Glomerular endothelial cell (primary cell): ENCODE measurements at regions not wholly inside any gene's neighbourhood (a gene's known extent, or its start where the extent isn't known, plus 50 kb on each side); places are given as distances from the start of the nearest gene placed in this dataset.
"Not testable (repeated sequence)": the region's sequence is repeated elsewhere in the genome, so short reads cannot be mapped to it uniquely, and the experiment has no call there.

Source experiments
- DNase-seq: peaks from one replicate; pipeline ENCODE4 v3.0.0-alpha.2; 2011; ENCODE audit warnings: low read depth, low spot score; ENCODE audit errors: extremely low read depth

GRCh38 chr13:83731113-83731512 lies 151.2 kb downstream of the SLITRK1 start:
- DNase-seq: no peak

- no peak for DNase-seq
Observed at GRCh38 chr13:83730674-83731073, 151.6 kb downstream of the SLITRK1 start.

- no peak for DNase-seq
Observed at GRCh38 chr13:83722443-83722842, 159.8 kb downstream of the SLITRK1 start.

- DNase-seq: no peak
Observed at GRCh38 chr13:83716121-83716520, 166.2 kb downstream of the SLITRK1 start.

- DNase-seq: no peak
Observed at GRCh38 chr13:83714236-83714635, 168.0 kb downstream of the SLITRK1 start.

GRCh38 chr13:83710133-83710515 lies 172.2 kb downstream of the SLITRK1 start:
- DNase-seq: no peak

GRCh38 chr13:83709426-83710132 lies 172.7 kb downstream of the SLITRK1 start:
- no peak for DNase-seq

GRCh38 chr13:83702021-83702420 lies 180.3 kb downstream of the SLITRK1 start:
- no peak for DNase-seq

GRCh38 chr13:83692800-83693199 lies 189.5 kb downstream of the SLITRK1 start:
- no peak for DNase-seq

GRCh38 chr13:83691966-83692365 lies 190.3 kb downstream of the SLITRK1 start:
- DNase-seq: no peak

- no peak for DNase-seq
Observed at GRCh38 chr13:83681547-83681946, 200.7 kb downstream of the SLITRK1 start.

GRCh38 chr13:83677985-83678384 lies 204.3 kb downstream of the SLITRK1 start:
- DNase-seq: no peak

- DNase-seq: no peak
Observed at GRCh38 chr13:83672612-83673011, 209.7 kb downstream of the SLITRK1 start.

- DNase-seq: no peak
Observed at GRCh38 chr13:83667606-83668005, 214.7 kb downstream of the SLITRK1 start.

GRCh38 chr13:83666141-83666540 lies 216.1 kb downstream of the SLITRK1 start:
- DNase-seq: no peak

GRCh38 chr13:83657281-83657680 lies 225.0 kb downstream of the SLITRK1 start:
- DNase-seq: no peak

GRCh38 chr13:83642617-83643016 lies 239.7 kb downstream of the SLITRK1 start:
- not testable (repeated sequence) for DNase-seq

GRCh38 chr13:83634601-83635000 lies 247.7 kb downstream of the SLITRK1 start:
- no peak for DNase-seq

GRCh38 chr13:83633746-83634145 lies 248.5 kb downstream of the SLITRK1 start:
- DNase-seq: no peak

GRCh38 chr13:83622422-83622784 lies 259.9 kb downstream of the SLITRK1 start:
- DNase-seq: no peak

GRCh38 chr13:83621765-83622421 lies 260.4 kb downstream of the SLITRK1 start:
- no peak for DNase-seq

- DNase-seq: no peak
Observed at GRCh38 chr13:83620530-83621220, 261.6 kb downstream of the SLITRK1 start.
